ENCODE measurements at regions not wholly inside any gene's neighbourhood (a gene's known extent, or its start where the extent isn't known, plus 50 kb on each side); places are given as distances from the start of the nearest gene placed in this dataset.

- no peaks in the 10 kb centered on the region for H3K4me1 Mint-ChIP-seq
- TF ChIP-seq, protein P1, sequence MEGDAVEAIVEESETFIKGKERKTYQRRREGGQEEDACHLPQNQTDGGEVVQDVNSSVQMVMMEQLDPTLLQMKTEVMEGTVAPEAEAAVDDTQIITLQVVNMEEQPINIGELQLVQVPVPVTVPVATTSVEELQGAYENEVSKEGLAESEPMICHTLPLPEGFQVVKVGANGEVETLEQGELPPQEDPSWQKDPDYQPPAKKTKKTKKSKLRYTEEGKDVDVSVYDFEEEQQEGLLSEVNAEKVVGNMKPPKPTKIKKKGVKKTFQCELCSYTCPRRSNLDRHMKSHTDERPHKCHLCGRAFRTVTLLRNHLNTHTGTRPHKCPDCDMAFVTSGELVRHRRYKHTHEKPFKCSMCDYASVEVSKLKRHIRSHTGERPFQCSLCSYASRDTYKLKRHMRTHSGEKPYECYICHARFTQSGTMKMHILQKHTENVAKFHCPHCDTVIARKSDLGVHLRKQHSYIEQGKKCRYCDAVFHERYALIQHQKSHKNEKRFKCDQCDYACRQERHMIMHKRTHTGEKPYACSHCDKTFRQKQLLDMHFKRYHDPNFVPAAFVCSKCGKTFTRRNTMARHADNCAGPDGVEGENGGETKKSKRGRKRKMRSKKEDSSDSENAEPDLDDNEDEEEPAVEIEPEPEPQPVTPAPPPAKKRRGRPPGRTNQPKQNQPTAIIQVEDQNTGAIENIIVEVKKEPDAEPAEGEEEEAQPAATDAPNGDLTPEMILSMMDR (IDR thresholded peaks at IDR 0.05), result no peak
- Histone ChIP-seq H4K20me1 (ENCODE audit: insufficient read depth, low read length) (no peaks in the 10 kb centered on the region), H3K27ac (ENCODE audit: low read depth in 1 of 2, low read length in 2 of 2) (no peak overlapping the region), H3K36me3 (replicated peaks in 1 of 2; ENCODE audit: control insufficient read depth in 1 of 2, insufficient read depth in 2 of 2, low read length in 2 of 2) (no peaks in the 10 kb centered on the region), H3K4me3 (replicated peaks in 1 of 3; ENCODE audit: low read depth in 2 of 3, low read length in 3 of 3) (no peak overlapping the region), H3K4me1 (ENCODE audit: control insufficient read depth in 1 of 2, insufficient read depth in 2 of 2, low read length in 2 of 2) (no peaks in the 10 kb centered on the region), H3K4me2 (replicated peaks; ENCODE audit: extremely low read depth, low read length, poor library complexity, severe bottlenecking) (no peak overlapping the region), H3K9me3 (replicated peaks in 1 of 2; ENCODE audit: control insufficient read depth in 1 of 2, insufficient read depth in 1 of 2, low read length in 2 of 2) (peaks cover 3 to 8% of the 10 kb centered on the region in 2 donors), H3K9ac (ENCODE audit: insufficient read depth, low read length, poor library complexity, severe bottlenecking) (no peak overlapping the region), H3K79me2 (ENCODE audit: insufficient read depth, low read length) (no peaks in the 10 kb centered on the region), H3K27me3 (ENCODE audit: control insufficient read depth in 2 of 2, insufficient read depth in 2 of 2, low read length in 2 of 2) (no peaks in the 10 kb centered on the region), H2AFZ (ENCODE audit: insufficient read depth, low read depth, low read length, poor library complexity, severe bottlenecking) (no peak overlapping the region)
- DNase-seq, result no peak
- no peaks in the 10 kb centered on the region for H3K27me3 Mint-ChIP-seq (ENCODE audit: low read depth in 3 of 3)
- intact Hi-C loops (cut with micrococcal nuclease), result no loop called here
- H3K27ac Mint-ChIP-seq, result no peak overlapping the region
- peaks cover 0 to 7% (median 2%) of the 10 kb centered on the region in 7 donors for H3K9me3 Mint-ChIP-seq
- no peaks in the 10 kb centered on the region for H3K36me3 Mint-ChIP-seq
- no peak overlapping the region for H3K4me3 Mint-ChIP-seq
Measured at GRCh38 chr12:60844101-60844500, 1248.3 kb downstream of the SLC16A7 start.

DNA sequence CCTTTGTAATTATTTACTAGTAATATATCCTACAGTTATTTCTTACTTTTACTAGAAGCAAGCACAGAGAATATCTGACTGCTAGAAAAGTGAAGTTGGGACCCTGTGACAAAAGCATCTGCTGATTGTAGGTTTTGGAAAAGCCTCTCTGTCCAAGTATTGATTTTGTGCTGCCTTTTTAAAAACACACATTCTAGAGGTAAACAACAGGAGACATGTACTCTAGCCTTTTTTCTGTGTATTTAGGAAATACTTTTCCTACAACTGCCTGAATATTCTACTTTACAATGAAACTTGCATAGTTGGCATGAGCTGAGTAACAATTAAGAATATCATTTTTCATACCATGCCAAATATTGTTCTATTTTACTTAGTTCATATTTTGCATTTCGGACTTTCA lies 1249.0 kb downstream of the SLC16A7 start:
- no peak for DNase-seq
- Histone ChIP-seq H2AFZ (ENCODE audit: insufficient read depth, low read depth, low read length, poor library complexity, severe bottlenecking) (no peak overlapping the region), H3K4me1 (ENCODE audit: control insufficient read depth in 1 of 2, insufficient read depth in 2 of 2, low read length in 2 of 2) (no peaks in the 10 kb centered on the region), H3K79me2 (ENCODE audit: insufficient read depth, low read length) (no peaks in the 10 kb centered on the region), H3K9ac (ENCODE audit: insufficient read depth, low read length, poor library complexity, severe bottlenecking) (no peak overlapping the region), H4K20me1 (ENCODE audit: insufficient read depth, low read length) (no peaks in the 10 kb centered on the region), H3K27me3 (ENCODE audit: control insufficient read depth in 2 of 2, insufficient read depth in 2 of 2, low read length in 2 of 2) (no peaks in the 10 kb centered on the region), H3K9me3 (replicated peaks in 1 of 2; ENCODE audit: control insufficient read depth in 1 of 2, insufficient read depth in 1 of 2, low read length in 2 of 2) (peaks cover under 1 to 3% of the 10 kb centered on the region in 2 donors), H3K4me3 (replicated peaks in 1 of 3; ENCODE audit: low read depth in 2 of 3, low read length in 3 of 3) (no peak overlapping the region), H3K36me3 (replicated peaks in 1 of 2; ENCODE audit: control insufficient read depth in 1 of 2, insufficient read depth in 2 of 2, low read length in 2 of 2) (no peaks in the 10 kb centered on the region), H3K4me2 (replicated peaks; ENCODE audit: extremely low read depth, low read length, poor library complexity, severe bottlenecking) (no peak overlapping the region), H3K27ac (ENCODE audit: low read depth in 1 of 2, low read length in 2 of 2) (no peak overlapping the region)
- Mint-ChIP-seq H3K27ac (no peak overlapping the region), H3K27me3 (ENCODE audit: low read depth in 3 of 3) (no peaks in the 10 kb centered on the region), H3K4me1 (no peaks in the 10 kb centered on the region), H3K36me3 (no peaks in the 10 kb centered on the region), H3K9me3 (peaks cover 0 to 7% (median 3%) of the 10 kb centered on the region in 7 donors), H3K4me3 (no peak overlapping the region)
- intact Hi-C loops (cut with micrococcal nuclease), result no loop called here
- no CpG with 5 or more reads among the region's 1 CpG for WGBS (ENCODE audit: insufficient coverage)
- TF ChIP-seq, protein P1 (IDR thresholded peaks at IDR 0.05), result no peak

Measured in CD14-positive monocyte (primary cell).